Peyer's patch (tissue), 4 donors: ENCODE measurements at regions not wholly inside any gene's neighbourhood (a gene's known extent, or its start where the extent isn't known, plus 50 kb on each side); places are given as distances from the start of the nearest gene placed in this dataset.

Experiments used
- CTCF ChIP-seq, 6 experiments: fragments of 450-650 bp in 4 of 6; fragments of 200-600 bp in 2 of 6; sonication (generic) in 1 of 6; IDR thresholded peaks; one replicate each; pipeline ENCODE4 v1.5.1; 2017 to 2019; ENCODE audit warnings: antibody characterized with exemption in 6 of 6, mild to moderate bottlenecking in 3 of 6, moderate library complexity in 1 of 6
- POLR2A ChIP-seq, 2 donors: fragments of 450-650 bp; IDR thresholded peaks; one replicate each; pipeline ENCODE4 v1.5.1; 2017; ENCODE audit warnings: antibody characterized with exemption in 2 of 2, mild to moderate bottlenecking in 2 of 2, moderate library complexity in 2 of 2

GRCh38 chr6:21759721-21760120 is 166.2 kb downstream of the SOX4 start:
- TF ChIP-seq CTCF (IDR thresholded peaks at IDR 0.05) (no peak), POLR2A (IDR thresholded peaks at IDR 0.05) (no peak)
